H1 (cell line): ENCODE measurements at regions not wholly inside any gene's neighbourhood (a gene's known extent, or its start where the extent isn't known, plus 50 kb on each side); places are given as distances from the start of the nearest gene placed in this dataset.

Experiments used
- CTCF ChIA-PET: fragments of 300-600 bp; sonication (Branson Sonifier 250); formaldehyde crosslinking; loops from one replicate; lab custom pipeline; 2021; ENCODE audit not compliant: partially characterized antibody; lab: Charles Lee
- POLR2A ChIA-PET: fragments of 300-600 bp; sonication (Branson Sonifier 250); formaldehyde crosslinking; loops from one replicate; lab custom pipeline; 2021; ENCODE audit warnings: inconsistent platforms; ENCODE audit not compliant: partially characterized antibody; lab: Charles Lee
- DNase-seq, 2 experiments: peaks; one replicate each; pipeline versions ENCODE4 v3.0.0 to v3.0.0-alpha.2; 2010 to 2022; ENCODE audit warnings: low spot score in 2 of 2, low read depth in 1 of 2, mixed read lengths in 1 of 2
- FAIRE-seq: peaks from 2 replicates; lab custom pipeline; 2011; peaks lifted over from hg19 to GRCh38; lab: Jason Lieb, UNC
- H2AFZ ChIP-seq: 2 replicates; pipeline ENCODE4 v1.8.1; 2012; ENCODE audit warnings: low read length, inconsistent platforms
- H2AK5ac ChIP-seq: 2 replicates; pipeline ENCODE4 v1.6.1; 2013; ENCODE audit warnings: low read depth, low read length
- H2BK120ac ChIP-seq: replicated peaks from 2 replicates; pipeline ENCODE3; 2013; ENCODE audit warnings: low read depth, low read length, inconsistent platforms
- H2BK12ac ChIP-seq: 2 replicates; pipeline ENCODE4 v1.6.1; 2013; ENCODE audit warnings: low read depth, low read length
- H2BK15ac ChIP-seq: 2 replicates; pipeline ENCODE4 v1.6.1; 2013; ENCODE audit warnings: low read length
- H2BK20ac ChIP-seq: 2 replicates; pipeline ENCODE4 v1.6.1; 2013; ENCODE audit warnings: low read length
- H2BK5ac ChIP-seq: 2 replicates; pipeline ENCODE4 v1.6.1; 2013; ENCODE audit warnings: low read depth, low read length
- H3K14ac ChIP-seq: 2 replicates; pipeline ENCODE4 v1.6.1; 2013; ENCODE audit warnings: inconsistent platforms; ENCODE audit not compliant: insufficient read length
- H3K18ac ChIP-seq: 2 replicates; pipeline ENCODE4 v1.6.1; 2013; ENCODE audit warnings: low read length; ENCODE audit errors: extremely low read depth
- H3K23ac ChIP-seq: 2 replicates; pipeline ENCODE4 v1.6.1; 2013; ENCODE audit warnings: inconsistent platforms; ENCODE audit not compliant: insufficient read length
- H3K23me2 ChIP-seq: 2 replicates; pipeline ENCODE4 v1.6.1; 2013; ENCODE audit warnings: low read depth, low read length
- H3K27ac ChIP-seq: 2 replicates; pipeline ENCODE4 v1.6.1; 2011; ENCODE audit warnings: low read depth, low read length, inconsistent platforms
- H3K27me3 ChIP-seq, 4 experiments: replicated peaks in 1 of 4; 1 replicate in 1 of 4; 2 replicates in 3 of 4; pipeline versions ENCODE4 v1.6.1 to v1.8.1; 2011 to 2013; ENCODE audit warnings: low read length in 3 of 4, mild to moderate bottlenecking in 3 of 4, inconsistent platforms in 2 of 4, mixed read lengths in 2 of 4, moderate library complexity in 1 of 4; ENCODE audit not compliant: control insufficient read depth in 3 of 4, insufficient read depth in 3 of 4; ENCODE audit errors: extremely low read depth in 1 of 4
- H3K36me3 ChIP-seq, 4 experiments: 2 replicates each; pipeline versions ENCODE4 v1.6.1 to v1.8.1; 2011 to 2013; ENCODE audit warnings: mild to moderate bottlenecking in 4 of 4, low read length in 3 of 4, moderate library complexity in 2 of 4, control low read depth in 1 of 4, inconsistent platforms in 1 of 4; ENCODE audit not compliant: insufficient read depth in 4 of 4, control insufficient read depth in 2 of 4
- H3K4ac ChIP-seq: replicated peaks from 2 replicates; pipeline ENCODE3; 2013; ENCODE audit warnings: low read length, low read depth, mixed read lengths, inconsistent platforms; ENCODE audit not compliant: insufficient read length
- H3K4me1 ChIP-seq, 4 experiments: replicated peaks in 1 of 4; 1 replicate in 1 of 4; 2 replicates in 3 of 4; pipeline versions ENCODE4 v1.6.1 to v1.8.1; 2011 to 2013; ENCODE audit warnings: low read length in 3 of 4, inconsistent platforms in 2 of 4, mixed read lengths in 1 of 4; ENCODE audit not compliant: insufficient read depth in 4 of 4, control insufficient read depth in 3 of 4
- H3K4me2 ChIP-seq, 2 experiments: 2 replicates each; pipeline versions ENCODE4 v1.6.1 to v1.8.1; 2011 to 2013; ENCODE audit warnings: low read depth in 2 of 2, low read length in 2 of 2, control low read depth in 1 of 2, inconsistent platforms in 1 of 2, mild to moderate bottlenecking in 1 of 2; ENCODE audit not compliant: insufficient read depth in 1 of 2
- H3K4me3 ChIP-seq, 4 experiments: fragments of 200-600, 300-600 bp in 1 of 4; sonication (generic), shearing (Covaris generic), sonication (Bioruptor Twin) in 1 of 4; 2 replicates each; pipeline versions ENCODE4 v1.5.1 to v1.8.1; 2011 to 2016; ENCODE audit warnings: low read length in 4 of 4, low read depth in 3 of 4, control low read depth in 2 of 4, inconsistent platforms in 2 of 4, mild to moderate bottlenecking in 2 of 4, mixed read lengths in 1 of 4, moderate library complexity in 1 of 4; ENCODE audit not compliant: insufficient read depth in 2 of 4; ENCODE audit errors: extremely low read depth in 1 of 4
- H3K56ac ChIP-seq: replicated peaks from 2 replicates; pipeline ENCODE3; 2013; ENCODE audit warnings: low read depth, mild to moderate bottlenecking, mixed read lengths, low read length, inconsistent platforms; ENCODE audit not compliant: insufficient read length
- H3K79me1 ChIP-seq: 2 replicates; pipeline ENCODE4 v1.6.1; 2013; ENCODE audit warnings: low read depth, low read length, control low read depth
- H3K79me2 ChIP-seq, 2 experiments: 2 replicates each; pipeline versions ENCODE4 v1.6.1 to v1.8.1; 2012 to 2013; ENCODE audit warnings: low read length in 2 of 2, mild to moderate bottlenecking in 2 of 2, inconsistent platforms in 1 of 2; ENCODE audit not compliant: insufficient read depth in 2 of 2, control insufficient read depth in 1 of 2
- H3K9ac ChIP-seq, 4 experiments: replicated peaks in 1 of 4; 1 replicate in 1 of 4; 2 replicates in 3 of 4; pipeline versions ENCODE4 v1.6.1 to v1.8.1; 2011 to 2013; ENCODE audit warnings: low read depth in 3 of 4, low read length in 3 of 4, control low read depth in 2 of 4, mild to moderate bottlenecking in 2 of 4, moderate library complexity in 2 of 4, inconsistent platforms in 1 of 4; ENCODE audit errors: extremely low read depth in 1 of 4
- H3K9me3 ChIP-seq, 2 experiments: 2 replicates each; pipeline versions ENCODE4 v1.6.1 to v1.8.1; 2012 to 2013; ENCODE audit warnings: mild to moderate bottlenecking in 2 of 2, moderate library complexity in 2 of 2, control low read depth in 1 of 2, inconsistent platforms in 1 of 2, low read depth in 1 of 2, low read length in 1 of 2, mixed read lengths in 1 of 2; ENCODE audit not compliant: insufficient read depth in 2 of 2
- H4K20me1 ChIP-seq, 2 experiments: replicated peaks in 1 of 2; 2 replicates each; pipeline versions ENCODE3 to v1.8.1; 2011 to 2013; ENCODE audit warnings: inconsistent platforms in 2 of 2, low read length in 2 of 2, mild to moderate bottlenecking in 1 of 2; ENCODE audit not compliant: insufficient read depth in 2 of 2, control insufficient read depth in 1 of 2
- H4K5ac ChIP-seq: 2 replicates; pipeline ENCODE4 v1.6.1; 2013; ENCODE audit warnings: low read length, low read depth, mixed read lengths, inconsistent platforms; ENCODE audit not compliant: insufficient read length
- H4K8ac ChIP-seq: 2 replicates; pipeline ENCODE4 v1.8.0; 2013; ENCODE audit warnings: mild to moderate bottlenecking, moderate library complexity, low read length, inconsistent platforms; ENCODE audit not compliant: insufficient read depth; ENCODE audit errors: extremely low read depth
- H4K91ac ChIP-seq: replicated peaks from 2 replicates; pipeline ENCODE3; 2013; ENCODE audit warnings: low read length, mixed read lengths, inconsistent platforms; ENCODE audit not compliant: insufficient read length
- CBX8 ChIP-seq: fragments of 300-800, 300-1000 bp; sonication (generic); IDR thresholded peaks from 2 replicates; pipeline ENCODE4 v1.7.1; 2016; ENCODE audit warnings: low read depth, low read length, borderline replicate concordance
- EGR1 ChIP-seq: IDR thresholded peaks from 2 replicates; pipeline ENCODE4 v1.6.1; 2011; ENCODE audit warnings: low read depth, low read length, borderline replicate concordance
- KDM4A ChIP-seq: IDR thresholded peaks from one replicate; pipeline ENCODE4 v1.7.1; 2012; ENCODE audit warnings: low read depth, mild to moderate bottlenecking, moderate library complexity, low read length, inconsistent platforms; ENCODE audit not compliant: severe bottlenecking
- TAF7 ChIP-seq: optimal IDR thresholded peaks from 2 replicates; pipeline ENCODE3; 2011; ENCODE audit warnings: low read depth, mild to moderate bottlenecking, inconsistent platforms, low read length, moderate library complexity, borderline replicate concordance
- TBP ChIP-seq: IDR thresholded peaks from 2 replicates; pipeline ENCODE4 v1.6.1; 2011; ENCODE audit warnings: low read depth, low read length, improper control_type of control experiment
- USF2 ChIP-seq: IDR thresholded peaks from 2 replicates; pipeline ENCODE4 v1.6.1; 2011; ENCODE audit warnings: low read length, improper control_type of control experiment
- YY1 ChIP-seq: IDR thresholded peaks from 2 replicates; pipeline ENCODE4 v1.6.1; 2011; ENCODE audit warnings: low read depth, mild to moderate bottlenecking, low read length
- WGBS, 2 experiments: shearing (Covaris generic) in 1 of 2; methylation state at CpG; one replicate each; pipeline versions ENCODE4 v1.1.6 to v1.1.7; 2013 to 2015; ENCODE audit warnings: low lambda C conversion rate in 2 of 2, mixed read lengths in 2 of 2, inconsistent platforms in 1 of 2, low coverage in 1 of 2, missing lambda C conversion rate in 1 of 2; ENCODE audit not compliant: insufficient replicate concordance in 2 of 2, insufficient coverage in 1 of 2, insufficient read length in 1 of 2; ENCODE audit errors: extremely low coverage in 1 of 2, missing lambda C conversion rate in 1 of 2; 5-methylcytosine and 5-hydroxymethylcytosine counted together
- TF ChIP-seq, protein P1 (sequence below): IDR thresholded peaks from 2 replicates; pipeline ENCODE4 v1.6.1; 2012; ENCODE audit warnings: low read length, inconsistent platforms

GRCh38 chr2:145394181-145394580, 874.3 kb upstream of the ZEB2 start:
- no peak overlapping the region for H2BK120ac ChIP-seq
- H3K23me2 ChIP-seq: no peaks in the 10 kb centered on the region
- no peak overlapping the region for H3K18ac ChIP-seq
- H3K79me1 ChIP-seq: no peaks in the 10 kb centered on the region
- POLR2A ChIA-PET: no interaction called here
- CTCF ChIA-PET: interaction anchor here (0.6 kb wide), 1 partner anchor 598 kb away, joined by 3 read pairs; no protein-coding TSS in a partner anchor
- H2BK15ac ChIP-seq: no peak overlapping the region
- FAIRE-seq (no peak), DNase-seq (no peak)
- H3K4me2 ChIP-seq: no peak overlapping the region
- H2AK5ac ChIP-seq: no peak overlapping the region
- no peak overlapping the region for H3K23ac ChIP-seq
- no peaks in the 10 kb centered on the region for H3K9me3 ChIP-seq
- WGBS, 2 experiments: 93% methylated on average over 3 of the region's 3 CpGs; no CpG with 5 or more reads in 1 of the 2 experiments
- H3K4me1 ChIP-seq: no peaks in the 10 kb centered on the region
- H4K20me1 ChIP-seq: no peaks in the 10 kb centered on the region
- no peak overlapping the region for H4K91ac ChIP-seq
- H2BK20ac ChIP-seq: no peak overlapping the region
- H3K27me3 ChIP-seq: no peaks in the 10 kb centered on the region
- no peak overlapping the region for H3K4ac ChIP-seq
- no peak overlapping the region for H3K9ac ChIP-seq
- H2AFZ ChIP-seq: no peak overlapping the region
- H3K14ac ChIP-seq: no peak overlapping the region
- TF ChIP-seq, protein P1, sequence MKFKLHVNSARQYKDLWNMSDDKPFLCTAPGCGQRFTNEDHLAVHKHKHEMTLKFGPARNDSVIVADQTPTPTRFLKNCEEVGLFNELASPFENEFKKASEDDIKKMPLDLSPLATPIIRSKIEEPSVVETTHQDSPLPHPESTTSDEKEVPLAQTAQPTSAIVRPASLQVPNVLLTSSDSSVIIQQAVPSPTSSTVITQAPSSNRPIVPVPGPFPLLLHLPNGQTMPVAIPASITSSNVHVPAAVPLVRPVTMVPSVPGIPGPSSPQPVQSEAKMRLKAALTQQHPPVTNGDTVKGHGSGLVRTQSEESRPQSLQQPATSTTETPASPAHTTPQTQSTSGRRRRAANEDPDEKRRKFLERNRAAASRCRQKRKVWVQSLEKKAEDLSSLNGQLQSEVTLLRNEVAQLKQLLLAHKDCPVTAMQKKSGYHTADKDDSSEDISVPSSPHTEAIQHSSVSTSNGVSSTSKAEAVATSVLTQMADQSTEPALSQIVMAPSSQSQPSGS: no peak
- TF ChIP-seq KDM4A: no peak
- no peak for TF ChIP-seq EGR1
- no peak for TF ChIP-seq TBP
- TF ChIP-seq YY1: no peak
- TF ChIP-seq CBX8: no peak
- no peak for TF ChIP-seq USF2
- no peak for TF ChIP-seq TAF7
- no peak overlapping the region for H3K27ac ChIP-seq
- H2BK12ac ChIP-seq: no peak overlapping the region
- H3K56ac ChIP-seq: no peak overlapping the region
- H4K5ac ChIP-seq: no peak overlapping the region
- no peaks in the 10 kb centered on the region for H3K36me3 ChIP-seq
- no peak overlapping the region for H4K8ac ChIP-seq
- H2BK5ac ChIP-seq: no peak overlapping the region
- H3K4me3 ChIP-seq: no peak overlapping the region
- H3K79me2 ChIP-seq: no peaks in the 10 kb centered on the region
